ENCODE measurements at regions not wholly inside any gene's neighbourhood (a gene's known extent, or its start where the extent isn't known, plus 50 kb on each side); places are given as distances from the start of the nearest gene placed in this dataset.

DNA sequence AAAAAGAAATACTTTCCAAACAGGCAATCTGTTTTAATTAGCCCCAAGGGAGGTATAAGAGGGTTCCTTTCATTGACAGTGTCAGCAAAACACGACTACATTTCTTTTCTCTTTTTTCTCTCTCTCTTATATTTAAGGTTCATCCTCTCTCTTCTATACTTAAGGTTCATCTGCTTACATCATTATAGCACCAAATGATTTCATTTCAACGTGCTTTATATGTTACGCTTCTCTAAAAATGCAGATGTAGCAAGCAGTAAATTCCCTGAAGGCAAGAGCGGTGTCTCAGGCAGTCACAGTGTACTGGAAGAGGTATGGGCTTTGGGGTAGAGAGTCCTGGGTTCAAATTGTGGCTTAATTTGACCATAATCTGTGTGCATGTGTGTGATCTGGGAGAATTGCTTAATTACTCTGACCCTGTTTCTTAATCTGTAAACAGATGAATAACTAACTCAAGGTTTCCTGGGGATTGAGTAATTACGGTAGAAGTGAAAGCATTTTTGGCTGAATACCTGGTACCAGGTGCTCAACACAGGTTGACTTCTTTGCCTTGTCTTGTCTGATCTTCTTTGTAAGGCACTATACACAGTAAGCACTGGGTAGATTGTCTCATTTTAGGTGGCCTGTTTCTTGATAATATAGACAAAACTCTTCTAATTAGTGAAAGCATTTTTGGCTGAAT lies 180.8 kb downstream of the SPRY1 start:
- DNase-seq = no peak

DNA sequence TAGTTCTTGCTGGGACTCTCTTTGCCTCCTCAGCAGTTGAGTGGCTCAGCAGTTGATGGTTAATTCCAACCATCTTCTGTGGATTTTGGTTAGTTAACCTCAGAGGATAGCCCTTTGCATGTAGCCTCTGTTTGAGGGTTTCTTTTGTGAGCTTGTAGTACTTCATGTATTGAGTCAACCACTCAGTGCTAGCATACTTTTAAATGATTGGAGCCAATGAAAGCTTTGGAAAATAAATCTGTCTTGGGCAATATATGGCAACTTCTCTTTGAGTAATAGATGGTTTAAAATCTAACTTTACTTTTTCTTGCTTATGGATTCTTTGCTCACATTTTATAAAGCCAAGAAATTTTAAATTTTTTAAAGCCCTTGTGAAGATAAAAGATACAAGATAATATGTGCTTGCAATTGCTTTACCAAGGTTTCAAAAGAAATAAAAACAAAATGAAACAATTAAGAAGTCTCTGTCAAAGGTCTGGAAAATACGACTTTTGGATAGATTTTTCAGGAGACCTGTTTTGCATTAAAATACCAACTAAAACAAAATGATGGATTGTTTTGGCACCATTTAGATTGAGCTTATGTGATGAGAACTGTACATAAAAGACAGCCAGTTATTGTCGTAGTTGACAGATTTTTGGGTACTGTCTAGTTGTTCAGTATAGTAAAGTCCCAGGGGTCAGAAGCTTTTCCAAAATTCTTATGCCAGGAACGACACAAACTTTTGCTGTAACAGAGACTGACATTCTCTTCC lies 181.9 kb downstream of the SPRY1 start:
- DNase-seq = no peak

DNA sequence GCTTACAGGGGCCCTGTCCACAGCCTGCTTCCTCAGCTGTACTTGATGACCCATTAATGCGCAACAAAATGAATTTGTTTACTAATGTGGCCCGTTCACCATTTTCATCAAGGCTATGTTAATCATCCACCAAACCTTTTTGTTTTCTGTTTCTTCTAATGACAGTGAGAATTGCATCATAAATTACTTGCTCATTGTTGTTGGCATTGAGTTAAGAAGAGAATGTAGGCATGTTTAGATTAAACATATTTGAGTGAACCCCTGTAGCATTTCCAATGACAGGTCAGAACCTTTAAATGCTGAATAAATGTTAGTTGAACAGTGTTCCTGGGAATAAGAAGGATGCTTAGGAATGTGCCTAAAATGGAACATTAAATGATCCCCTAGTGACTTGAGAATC lies 183.4 kb downstream of the SPRY1 start:
- DNase-seq = no peak

DNA sequence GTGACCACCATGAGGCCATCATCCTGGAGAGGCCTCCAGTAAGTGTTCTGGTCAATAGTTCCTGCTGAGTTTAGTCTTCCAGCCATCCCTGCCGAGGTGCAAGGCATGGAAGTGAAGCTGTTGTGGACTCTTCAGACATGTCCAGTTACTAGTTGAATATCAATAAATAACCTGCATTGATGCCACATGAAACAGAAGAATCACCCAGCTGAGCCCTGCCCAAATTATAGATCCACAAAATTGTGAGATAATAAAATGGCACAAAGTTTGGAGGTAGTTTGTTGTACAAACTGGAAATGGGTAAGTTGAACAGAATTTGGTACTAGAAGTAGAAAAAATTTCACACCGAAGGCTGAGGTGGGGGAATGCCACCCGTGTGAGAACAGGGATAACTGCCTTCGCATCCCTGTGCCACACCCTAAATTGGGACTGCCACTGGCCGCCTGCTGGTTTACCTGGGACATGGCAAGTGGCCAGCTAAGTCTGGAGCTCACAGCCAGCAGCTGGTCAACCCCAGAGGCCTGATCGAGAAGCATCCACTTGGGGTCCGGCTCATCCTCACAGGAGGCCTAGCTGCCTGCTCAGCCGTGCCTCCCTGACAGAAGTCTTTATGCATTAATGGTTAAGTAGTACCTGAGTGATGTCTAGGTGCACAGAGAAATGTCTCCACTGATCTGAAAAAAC lies 184.5 kb downstream of the SPRY1 start:
- no peak for DNase-seq

DNA sequence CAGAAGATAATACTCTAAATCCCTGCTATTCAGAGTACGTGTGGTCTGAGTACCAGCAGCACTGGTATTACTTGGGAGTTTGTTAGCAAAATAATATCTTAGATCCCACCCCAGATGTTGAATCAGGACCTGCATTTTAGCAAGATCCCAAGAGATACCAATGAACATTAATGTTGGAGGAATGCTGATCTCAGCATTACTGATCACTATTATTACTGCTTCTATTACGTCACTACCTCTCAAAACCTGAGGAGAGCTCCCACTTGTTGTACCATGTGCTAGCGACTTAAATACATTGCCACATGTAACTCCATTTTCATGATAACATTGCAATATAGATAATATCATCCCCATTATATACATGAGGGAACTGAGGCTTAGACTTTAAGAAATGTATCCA lies 185.2 kb downstream of the SPRY1 start:
- no peak for DNase-seq

DNA sequence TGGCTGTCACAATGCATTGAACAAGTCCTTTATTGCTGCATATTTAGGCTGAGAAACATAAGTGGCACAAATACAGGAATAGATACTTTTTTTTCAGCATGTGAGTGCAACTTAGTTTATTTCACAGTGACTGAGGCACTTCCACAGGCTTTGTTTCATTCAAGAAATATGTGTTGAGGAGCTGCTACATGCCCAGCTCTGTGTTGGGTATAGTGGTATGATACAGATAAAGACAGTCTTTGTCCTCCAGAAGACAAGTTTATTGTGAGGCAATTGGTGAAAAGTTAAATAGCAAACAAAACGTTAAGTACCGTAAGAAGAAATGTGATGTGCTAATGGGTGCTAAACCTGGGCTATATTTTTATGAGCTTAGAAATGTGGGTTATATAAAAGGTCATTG lies 186.4 kb downstream of the SPRY1 start:
- DNase-seq = no peak

DNA sequence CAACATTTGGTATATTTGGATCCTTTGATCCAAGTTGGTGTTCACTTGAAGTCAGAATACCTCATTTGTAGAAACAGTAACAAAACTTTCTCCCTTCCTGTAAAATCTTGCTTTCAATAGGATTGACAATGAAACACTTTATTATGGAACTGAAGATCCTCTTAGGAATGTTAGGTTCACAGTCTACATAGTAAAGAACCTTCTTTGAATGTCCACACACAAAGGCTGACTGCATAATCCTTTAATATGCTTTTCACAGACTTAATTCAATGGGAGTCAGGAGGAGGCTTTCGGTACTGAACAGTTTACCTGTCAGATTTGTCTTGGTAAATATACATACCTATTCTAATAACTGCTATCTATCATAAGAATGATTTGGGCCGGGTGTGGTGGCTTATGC lies 188.5 kb downstream of the SPRY1 start:
- DNase-seq = peak; percentile 62

DNA sequence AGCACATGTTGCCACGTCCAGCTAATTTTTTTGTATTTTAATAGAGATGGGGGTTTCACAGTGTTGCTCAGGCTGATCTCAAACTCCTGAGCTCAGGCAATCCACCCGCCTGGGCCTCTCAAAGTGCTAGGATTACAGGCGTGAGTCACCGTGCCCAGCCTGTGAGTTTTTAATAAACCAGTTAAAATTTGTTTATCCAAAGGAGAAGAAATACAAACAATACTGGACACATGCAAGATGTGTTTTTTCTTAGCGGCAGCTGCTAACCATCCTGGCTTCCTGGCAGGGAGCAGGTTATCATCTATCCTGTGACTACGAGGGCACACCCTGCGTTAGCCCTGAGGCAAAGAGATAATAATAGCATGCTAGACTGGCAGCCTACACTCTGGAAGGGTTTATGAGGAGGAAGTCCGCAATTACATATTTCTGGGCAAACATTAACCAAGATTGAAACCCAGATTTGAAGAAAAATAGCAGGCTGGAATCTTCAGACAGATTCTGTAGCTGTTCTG lies 191.4 kb downstream of the SPRY1 start:
- no peak for DNase-seq

DNA sequence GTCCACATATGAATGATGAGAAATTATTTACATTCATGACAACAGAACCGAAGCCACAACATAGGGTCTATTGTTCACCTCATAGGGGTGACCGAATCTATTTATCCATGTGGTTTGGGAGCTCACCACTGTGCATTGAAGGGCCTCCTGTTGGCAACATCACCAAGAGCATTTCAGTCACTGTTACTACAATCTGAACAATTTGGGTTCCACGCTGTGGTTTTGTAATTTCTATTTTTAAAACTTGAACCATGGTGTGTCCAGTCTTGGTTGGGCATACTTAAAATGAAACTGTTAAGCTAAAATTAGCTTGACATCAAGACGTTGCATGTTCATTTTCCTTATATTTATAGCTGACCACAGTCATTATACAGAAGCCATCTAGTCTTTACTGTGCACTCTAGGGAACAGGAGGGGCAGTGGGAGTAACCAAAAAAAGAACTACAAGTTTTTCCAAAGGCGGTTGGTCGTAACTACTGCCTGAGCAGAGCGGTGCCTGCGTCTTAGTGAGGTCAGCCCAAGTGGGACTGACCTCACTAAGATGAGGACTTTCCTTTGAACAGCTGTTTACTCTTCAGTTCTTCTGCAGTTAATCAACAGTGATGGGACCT lies 192.1 kb downstream of the SPRY1 start:
- no peak for DNase-seq

DNA sequence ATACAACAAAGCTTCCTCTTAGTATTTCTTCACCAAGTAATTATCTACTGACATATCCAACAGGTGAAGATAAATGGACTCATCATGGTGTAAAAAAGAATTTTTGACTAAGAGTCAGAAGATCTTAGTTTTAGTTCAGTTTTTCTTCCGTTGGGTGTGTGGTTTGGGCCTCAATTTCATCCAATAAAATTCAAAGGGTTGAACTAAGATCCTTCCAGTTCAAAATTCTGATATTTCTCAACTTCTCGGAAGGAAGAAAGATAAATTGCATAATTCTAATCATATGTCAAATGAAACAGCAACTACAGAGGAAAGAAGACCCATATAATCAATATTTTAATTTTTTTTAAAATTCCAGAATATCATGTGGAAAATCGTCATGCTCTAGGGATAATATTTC lies 192.7 kb downstream of the SPRY1 start:
- no peak for DNase-seq

DNA sequence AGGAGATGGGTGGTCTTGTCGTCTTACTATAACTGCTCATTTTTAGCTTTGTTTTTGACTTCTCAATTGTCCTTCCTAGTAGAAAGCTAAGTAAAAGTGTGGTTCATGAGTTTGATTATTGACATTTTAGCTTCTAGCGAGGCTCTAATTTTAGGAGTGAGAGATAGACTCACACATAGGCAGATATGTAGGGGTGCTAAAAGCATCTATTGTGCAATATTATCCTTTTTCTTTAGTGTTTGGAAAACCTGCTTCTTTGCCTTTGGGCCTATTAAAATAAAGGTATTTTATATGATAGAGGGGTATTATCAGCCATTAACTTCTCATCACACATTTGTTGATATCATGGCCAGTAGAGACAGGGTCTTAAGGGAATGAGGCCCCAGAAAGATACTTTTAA lies 195.3 kb downstream of the SPRY1 start:
- DNase-seq = no peak

DNA sequence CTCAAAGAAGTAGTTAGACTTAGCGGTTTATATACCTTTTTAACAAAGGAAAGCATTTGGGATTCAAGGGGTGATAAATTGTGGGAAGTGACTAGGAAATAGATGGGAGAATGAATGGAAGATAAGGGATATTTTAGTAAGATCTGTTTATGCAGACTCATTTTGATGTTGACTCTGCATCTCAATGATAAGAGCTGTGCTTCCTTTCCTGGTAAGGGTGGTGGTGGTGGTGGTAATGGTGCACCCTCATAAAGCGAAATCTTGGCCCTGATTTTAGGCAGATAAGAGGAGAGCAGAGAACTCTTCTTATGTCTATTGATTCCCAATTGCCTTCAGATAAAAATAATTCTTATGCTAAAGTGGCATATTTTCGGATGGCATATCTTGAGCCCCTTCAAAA lies 197.1 kb downstream of the SPRY1 start:
- no peak for DNase-seq

DNA sequence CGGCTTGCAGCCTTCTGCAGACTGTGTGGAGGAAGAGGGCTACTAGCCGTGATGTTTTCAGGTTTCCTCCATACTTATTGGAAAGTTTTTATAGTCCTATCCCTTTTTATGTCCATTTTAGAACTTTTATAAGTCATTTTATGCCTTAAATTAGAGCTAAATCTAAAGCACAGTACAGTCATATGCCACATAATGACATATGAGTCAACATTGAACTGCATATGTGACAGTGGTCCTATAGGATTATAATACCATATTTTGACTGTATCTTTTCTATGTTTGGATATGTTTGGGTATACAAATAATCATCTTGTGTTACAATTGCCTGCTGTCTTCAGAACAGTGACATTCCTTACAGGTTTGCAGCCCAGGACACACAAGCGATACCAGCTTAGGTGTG lies 200.2 kb downstream of the SPRY1 start:
- DNase-seq = no peak

DNA sequence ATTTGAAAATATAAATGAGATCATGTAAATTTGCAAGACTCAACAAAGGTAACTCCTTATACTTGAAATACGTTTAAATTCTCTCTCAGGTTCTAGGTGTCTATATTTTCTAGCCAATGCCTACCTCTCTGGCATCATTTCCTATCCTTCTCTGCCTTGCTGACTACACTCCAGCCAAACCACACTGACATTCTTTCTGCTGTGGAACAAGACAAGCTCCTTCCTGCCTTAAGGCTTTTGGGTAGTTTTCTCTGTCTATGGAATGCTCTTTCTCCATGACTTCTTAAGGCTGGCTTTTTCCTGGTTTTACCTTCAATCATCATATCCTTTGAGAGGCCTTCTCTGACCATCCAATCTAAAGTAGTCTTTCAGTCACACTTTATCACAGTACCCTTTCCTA lies 201.0 kb downstream of the SPRY1 start:
- DNase-seq = no peak

DNA sequence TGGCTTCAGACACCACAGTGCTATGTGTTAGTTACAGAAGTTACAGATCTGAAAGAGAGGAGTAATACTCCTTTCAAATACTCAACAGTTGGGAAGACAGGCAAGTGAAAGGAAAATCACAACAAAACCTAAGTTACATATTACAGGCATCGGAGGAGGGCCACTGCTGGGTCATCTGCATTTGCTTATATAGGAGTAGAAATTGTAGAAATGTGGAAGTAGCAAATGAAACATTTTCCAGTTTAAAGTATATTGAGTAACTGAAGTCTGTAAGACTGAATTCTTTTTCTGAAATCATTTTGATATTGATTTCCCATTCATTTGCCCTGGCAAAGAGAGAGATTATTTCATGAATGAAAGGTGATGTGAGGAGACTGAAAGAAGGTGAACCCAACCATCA lies 201.7 kb downstream of the SPRY1 start:
- no peak for DNase-seq

DNA sequence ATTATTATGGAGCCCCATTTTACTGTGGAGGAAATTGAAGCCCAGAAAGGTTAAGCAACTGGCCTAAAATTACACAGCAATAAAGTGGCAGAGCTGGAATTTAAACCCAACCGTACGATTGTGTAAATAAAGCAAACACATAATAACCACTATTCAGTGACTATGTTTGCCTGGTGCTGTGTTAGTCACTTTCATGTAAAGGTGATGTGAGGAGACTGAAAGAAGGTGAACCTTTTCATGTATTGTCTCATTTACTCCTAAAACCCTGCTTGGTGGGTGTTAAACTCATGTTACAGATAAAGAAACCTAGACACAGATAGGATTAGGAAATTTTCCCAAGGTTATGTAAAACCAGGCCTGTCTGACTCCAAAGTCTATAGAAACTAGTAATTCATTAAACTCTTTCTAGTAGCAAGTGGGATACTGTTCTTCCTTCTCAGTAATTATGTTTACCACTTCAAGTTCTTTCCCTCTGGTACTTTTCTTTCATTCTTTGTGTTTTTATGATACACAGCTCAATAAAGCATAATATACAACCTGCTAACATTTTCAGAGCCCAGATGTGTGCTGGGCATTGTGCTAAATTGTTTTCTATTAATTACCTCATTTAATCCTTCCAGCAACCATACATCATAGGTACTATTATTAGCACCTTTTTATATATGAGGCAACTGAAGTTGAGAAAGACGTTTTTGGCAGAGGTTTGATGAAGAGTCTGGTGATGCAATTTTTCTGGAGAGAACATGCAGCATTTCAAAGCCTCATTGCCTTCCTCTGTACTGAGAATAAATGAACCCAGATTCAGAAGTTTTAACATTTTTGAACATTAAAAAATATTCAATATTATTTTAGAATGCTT lies 202.7 kb downstream of the SPRY1 start:
- no peak for DNase-seq

DNA sequence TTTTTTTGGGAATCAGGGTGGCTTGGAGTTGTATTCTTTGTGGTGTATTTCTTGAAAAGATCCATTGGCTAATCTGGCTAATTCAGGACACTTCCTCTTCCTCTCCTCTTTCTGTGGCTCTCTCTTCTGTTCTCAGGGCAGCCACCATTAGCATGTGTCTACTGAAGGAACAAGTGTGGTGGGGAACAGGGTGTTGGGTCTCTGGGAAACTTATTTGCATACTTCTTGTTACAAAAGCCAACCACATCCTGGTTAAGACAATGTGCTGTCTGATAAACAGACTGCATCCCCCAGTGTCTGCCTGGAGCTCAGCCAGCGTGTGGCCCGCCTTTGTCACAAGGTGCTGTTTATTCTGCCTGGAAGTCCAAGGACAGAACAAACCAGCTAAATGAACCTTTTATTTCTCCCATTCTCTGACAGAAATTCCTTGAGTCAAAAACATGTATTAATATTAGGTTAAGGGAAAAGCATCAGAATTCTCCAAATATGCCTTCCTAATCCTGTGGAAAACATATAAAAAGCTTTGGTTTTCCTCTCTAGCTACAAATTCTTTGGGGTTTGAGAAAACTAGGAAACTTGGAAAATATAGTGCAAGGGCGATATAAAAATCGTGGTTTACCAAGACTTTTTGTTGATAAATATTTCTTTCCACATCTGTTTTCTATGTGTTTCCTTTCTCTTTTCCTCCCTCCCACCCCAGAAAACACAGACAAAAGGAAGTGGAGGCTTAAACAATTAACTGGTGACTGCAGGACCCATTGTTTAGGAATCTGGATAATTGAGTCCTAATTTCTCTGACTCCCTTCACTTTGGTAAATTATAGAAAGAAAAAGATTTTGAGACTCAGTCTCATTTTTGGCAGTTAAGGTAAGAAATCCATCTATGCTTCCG lies 203.6 kb downstream of the SPRY1 start:
- DNase-seq = peak; percentile 11

DNA sequence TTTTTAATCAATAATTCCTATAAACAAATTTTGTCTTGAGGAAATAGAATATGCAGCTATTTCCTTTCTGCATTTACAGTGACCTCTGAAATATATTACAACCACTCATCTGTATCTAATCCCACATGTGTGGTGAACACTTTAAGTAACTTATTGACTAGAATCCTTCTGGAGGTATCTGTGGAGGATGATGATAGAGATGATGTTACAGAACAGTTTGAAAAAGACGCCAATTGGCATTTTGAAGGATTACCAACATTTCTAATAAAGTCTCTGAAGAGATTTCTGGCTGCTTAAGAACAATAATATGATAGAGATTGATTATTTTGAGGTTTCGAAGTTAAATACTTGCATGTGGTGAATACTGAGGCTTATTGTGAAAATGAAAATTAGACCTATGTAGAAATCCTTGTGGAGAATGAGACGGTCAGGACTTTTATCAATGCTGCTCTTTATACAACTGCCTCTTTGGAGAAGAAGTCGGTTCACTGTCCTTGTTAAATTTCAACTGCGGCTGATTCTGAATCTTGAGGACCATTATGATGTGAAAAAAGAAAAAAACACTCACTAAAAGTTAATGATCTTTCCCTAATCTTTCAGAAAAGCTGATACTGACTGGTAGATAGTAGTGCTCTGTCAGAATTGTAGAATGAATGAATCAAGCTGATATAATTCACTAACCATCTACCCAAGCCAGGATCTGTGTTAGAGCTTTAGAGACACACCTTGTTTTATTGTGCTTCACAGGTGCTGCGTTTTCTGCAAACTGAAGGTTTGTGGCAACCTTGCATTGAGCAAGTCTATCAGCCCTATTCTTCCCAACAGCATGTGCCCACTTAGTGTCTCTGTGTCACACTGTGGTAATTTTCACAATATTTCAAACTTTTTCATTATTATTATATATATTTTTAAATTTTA lies 204.7 kb downstream of the SPRY1 start:
- peak; percentile 1 for DNase-seq

DNA sequence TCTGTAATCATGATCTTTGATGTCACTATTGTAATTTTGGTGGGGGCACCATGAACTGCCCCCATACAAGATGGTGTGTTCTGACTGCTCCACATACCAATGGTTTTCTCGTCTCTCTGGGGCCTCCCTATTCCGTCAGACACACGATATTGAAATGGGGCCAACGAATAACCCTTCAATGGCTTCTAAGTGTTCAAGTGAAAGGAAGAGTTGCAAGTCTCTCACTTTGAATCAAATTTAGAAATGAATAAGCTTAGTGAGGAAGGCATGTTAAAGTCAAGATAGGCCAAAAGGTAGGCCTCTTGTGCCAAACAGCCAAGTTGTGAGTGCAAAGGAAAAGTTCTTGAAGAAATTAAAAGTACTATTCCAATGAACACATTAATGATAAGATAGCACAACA lies 205.4 kb downstream of the SPRY1 start:
- no peak for DNase-seq

DNA sequence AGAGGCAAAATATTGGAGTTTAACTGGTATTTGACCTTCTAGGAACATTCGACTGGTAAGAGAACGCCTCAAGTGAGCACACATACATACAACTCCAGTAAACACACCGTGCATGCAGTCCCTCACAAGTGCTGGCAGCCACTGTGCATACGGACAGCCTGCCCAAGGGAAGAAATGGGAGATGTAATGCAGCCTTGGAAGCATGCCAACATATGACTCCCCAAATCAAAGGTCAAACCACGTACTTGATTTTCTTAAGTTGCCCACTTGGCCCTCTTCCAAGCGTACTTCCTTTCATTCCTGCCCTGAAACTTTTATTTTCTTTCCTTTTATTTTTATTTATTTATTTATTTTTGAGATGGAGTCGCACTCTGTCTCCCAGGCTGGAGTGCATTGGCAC lies 206.6 kb downstream of the SPRY1 start:
- no peak for DNase-seq
